ENCODE measurements at regions not wholly inside any gene's neighbourhood (a gene's known extent, or its start where the extent isn't known, plus 50 kb on each side); places are given as distances from the start of the nearest gene placed in this dataset.

GRCh38 chr14:58716706-58717105 lies 78.9 kb downstream of the DACT1 start:
- Histone ChIP-seq H3K36me3 (ENCODE audit: control insufficient read depth, insufficient read depth, low read length) (no peaks in the 10 kb centered on the region), H3K9me3 (ENCODE audit: control insufficient read depth, insufficient read depth, low read length) (no peaks in the 10 kb centered on the region), H3K4me3 (ENCODE audit: low read depth, low read length) (no peak overlapping the region), H3K27me3 (ENCODE audit: control insufficient read depth, insufficient read depth, low read length) (no peaks in the 10 kb centered on the region), H3K9ac (ENCODE audit: low read depth, low read length) (no peak overlapping the region), H3K4me1 (ENCODE audit: control insufficient read depth, insufficient read depth, low read length) (no peaks in the 10 kb centered on the region)

- H3K9me3 ChIP-seq (ENCODE audit: control insufficient read depth, insufficient read depth, low read length): no peaks in the 10 kb centered on the region
Observed at GRCh38 chr14:58717211-58717610, 79.4 kb downstream of the DACT1 start.

GRCh38 chr14:58717813-58718212 lies 80.1 kb downstream of the DACT1 start:
- no peaks in the 10 kb centered on the region for H3K4me1 ChIP-seq (ENCODE audit: control insufficient read depth, insufficient read depth, low read length)
- no peak overlapping the region for H3K9ac ChIP-seq (ENCODE audit: low read depth, low read length)
- H3K4me3 ChIP-seq (ENCODE audit: low read depth, low read length): no peak overlapping the region
- H3K27me3 ChIP-seq (ENCODE audit: control insufficient read depth, insufficient read depth, low read length): no peaks in the 10 kb centered on the region
- no peaks in the 10 kb centered on the region for H3K36me3 ChIP-seq (ENCODE audit: control insufficient read depth, insufficient read depth, low read length)
- no peaks in the 10 kb centered on the region for H3K9me3 ChIP-seq (ENCODE audit: control insufficient read depth, insufficient read depth, low read length)

More at GRCh38 chr14:58717211-58717610, 79.4 kb downstream of the DACT1 start:
- no peaks in the 10 kb centered on the region for H3K4me1 ChIP-seq (ENCODE audit: control insufficient read depth, insufficient read depth, low read length)
- no peak overlapping the region for H3K4me3 ChIP-seq (ENCODE audit: low read depth, low read length)
- no peaks in the 10 kb centered on the region for H3K27me3 ChIP-seq (ENCODE audit: control insufficient read depth, insufficient read depth, low read length)
- H3K36me3 ChIP-seq (ENCODE audit: control insufficient read depth, insufficient read depth, low read length): no peaks in the 10 kb centered on the region
- no peak overlapping the region for H3K9ac ChIP-seq (ENCODE audit: low read depth, low read length)

- Histone ChIP-seq H3K4me1 (ENCODE audit: control insufficient read depth, insufficient read depth, low read length) (no peaks in the 10 kb centered on the region), H3K9me3 (ENCODE audit: control insufficient read depth, insufficient read depth, low read length) (no peaks in the 10 kb centered on the region), H3K4me3 (ENCODE audit: low read depth, low read length) (no peak overlapping the region), H3K36me3 (ENCODE audit: control insufficient read depth, insufficient read depth, low read length) (no peaks in the 10 kb centered on the region), H3K9ac (ENCODE audit: low read depth, low read length) (no peak overlapping the region), H3K27me3 (ENCODE audit: control insufficient read depth, insufficient read depth, low read length) (no peaks in the 10 kb centered on the region)
Observed at GRCh38 chr14:58718226-58719205, 80.8 kb downstream of the DACT1 start.

- H3K4me3 ChIP-seq (ENCODE audit: low read depth, low read length): no peak overlapping the region
- H3K27me3 ChIP-seq (ENCODE audit: control insufficient read depth, insufficient read depth, low read length): no peaks in the 10 kb centered on the region
- H3K36me3 ChIP-seq (ENCODE audit: control insufficient read depth, insufficient read depth, low read length): no peaks in the 10 kb centered on the region
- no peak overlapping the region for H3K9ac ChIP-seq (ENCODE audit: low read depth, low read length)
- no peaks in the 10 kb centered on the region for H3K4me1 ChIP-seq (ENCODE audit: control insufficient read depth, insufficient read depth, low read length)
- no peaks in the 10 kb centered on the region for H3K9me3 ChIP-seq (ENCODE audit: control insufficient read depth, insufficient read depth, low read length)
Observed at GRCh38 chr14:58721723-58722122, 84.0 kb downstream of the DACT1 start.

GRCh38 chr14:58722441-58722840 lies 84.7 kb downstream of the DACT1 start:
- Histone ChIP-seq H3K4me3 (ENCODE audit: low read depth, low read length) (no peak overlapping the region), H3K36me3 (ENCODE audit: control insufficient read depth, insufficient read depth, low read length) (no peaks in the 10 kb centered on the region), H3K9me3 (ENCODE audit: control insufficient read depth, insufficient read depth, low read length) (no peaks in the 10 kb centered on the region), H3K4me1 (ENCODE audit: control insufficient read depth, insufficient read depth, low read length) (no peaks in the 10 kb centered on the region), H3K27me3 (ENCODE audit: control insufficient read depth, insufficient read depth, low read length) (no peaks in the 10 kb centered on the region), H3K9ac (ENCODE audit: low read depth, low read length) (no peak overlapping the region)

- Histone ChIP-seq H3K4me3 (ENCODE audit: low read depth, low read length) (no peak overlapping the region), H3K36me3 (ENCODE audit: control insufficient read depth, insufficient read depth, low read length) (no peaks in the 10 kb centered on the region), H3K9me3 (ENCODE audit: control insufficient read depth, insufficient read depth, low read length) (no peaks in the 10 kb centered on the region)
Observed at GRCh38 chr14:58724206-58724605, 86.4 kb downstream of the DACT1 start.

GRCh38 chr14:58724702-58725101 lies 86.9 kb downstream of the DACT1 start:
- Histone ChIP-seq H3K9ac (ENCODE audit: low read depth, low read length) (no peak overlapping the region), H3K4me3 (ENCODE audit: low read depth, low read length) (no peak overlapping the region), H3K4me1 (ENCODE audit: control insufficient read depth, insufficient read depth, low read length) (no peaks in the 10 kb centered on the region), H3K36me3 (ENCODE audit: control insufficient read depth, insufficient read depth, low read length) (no peaks in the 10 kb centered on the region), H3K27me3 (ENCODE audit: control insufficient read depth, insufficient read depth, low read length) (no peaks in the 10 kb centered on the region), H3K9me3 (ENCODE audit: control insufficient read depth, insufficient read depth, low read length) (no peaks in the 10 kb centered on the region)

More at GRCh38 chr14:58724206-58724605, 86.4 kb downstream of the DACT1 start:
- no peaks in the 10 kb centered on the region for H3K27me3 ChIP-seq (ENCODE audit: control insufficient read depth, insufficient read depth, low read length)
- no peaks in the 10 kb centered on the region for H3K4me1 ChIP-seq (ENCODE audit: control insufficient read depth, insufficient read depth, low read length)
- H3K9ac ChIP-seq (ENCODE audit: low read depth, low read length): no peak overlapping the region

GRCh38 chr14:58725226-58725625 lies 87.5 kb downstream of the DACT1 start:
- Histone ChIP-seq H3K9ac (ENCODE audit: low read depth, low read length) (no peak overlapping the region), H3K27me3 (ENCODE audit: control insufficient read depth, insufficient read depth, low read length) (no peaks in the 10 kb centered on the region), H3K4me3 (ENCODE audit: low read depth, low read length) (no peak overlapping the region), H3K36me3 (ENCODE audit: control insufficient read depth, insufficient read depth, low read length) (no peaks in the 10 kb centered on the region), H3K9me3 (ENCODE audit: control insufficient read depth, insufficient read depth, low read length) (no peaks in the 10 kb centered on the region), H3K4me1 (ENCODE audit: control insufficient read depth, insufficient read depth, low read length) (no peaks in the 10 kb centered on the region)

GRCh38 chr14:58725871-58726270 lies 88.1 kb downstream of the DACT1 start:
- no peak overlapping the region for H3K9ac ChIP-seq (ENCODE audit: low read depth, low read length)
- H3K36me3 ChIP-seq (ENCODE audit: control insufficient read depth, insufficient read depth, low read length): no peaks in the 10 kb centered on the region
- H3K4me3 ChIP-seq (ENCODE audit: low read depth, low read length): no peak overlapping the region
- no peaks in the 10 kb centered on the region for H3K9me3 ChIP-seq (ENCODE audit: control insufficient read depth, insufficient read depth, low read length)
- H3K4me1 ChIP-seq (ENCODE audit: control insufficient read depth, insufficient read depth, low read length): no peaks in the 10 kb centered on the region
- H3K27me3 ChIP-seq (ENCODE audit: control insufficient read depth, insufficient read depth, low read length): no peaks in the 10 kb centered on the region

- Histone ChIP-seq H3K4me1 (ENCODE audit: control insufficient read depth, insufficient read depth, low read length) (no peaks in the 10 kb centered on the region), H3K9ac (ENCODE audit: low read depth, low read length) (no peak overlapping the region)
Observed at GRCh38 chr14:58730792-58731464, 93.2 kb downstream of the DACT1 start.

More at GRCh38 chr14:58730792-58731464, 93.2 kb downstream of the DACT1 start:
- no peaks in the 10 kb centered on the region for H3K9me3 ChIP-seq (ENCODE audit: control insufficient read depth, insufficient read depth, low read length)
- H3K36me3 ChIP-seq (ENCODE audit: control insufficient read depth, insufficient read depth, low read length): no peaks in the 10 kb centered on the region
- no peak overlapping the region for H3K4me3 ChIP-seq (ENCODE audit: low read depth, low read length)
- H3K27me3 ChIP-seq (ENCODE audit: control insufficient read depth, insufficient read depth, low read length): no peaks in the 10 kb centered on the region

All from iPS-15b (cell line).